CD4-positive, alpha-beta T cell treated with Interleukin-15 for 1 hour (primary cell): ENCODE measurements at regions not wholly inside any gene's neighbourhood (a gene's known extent, or its start where the extent isn't known, plus 50 kb on each side); places are given as distances from the start of the nearest gene placed in this dataset.
"Not testable (repeated sequence)": the region's sequence is repeated elsewhere in the genome, so short reads cannot be mapped to it uniquely, and the experiment has no call there.

ENCODE experiments used
- DNase-seq: peaks from one replicate; pipeline ENCODE4 v3.0.0-alpha.2; 2020

DNA sequence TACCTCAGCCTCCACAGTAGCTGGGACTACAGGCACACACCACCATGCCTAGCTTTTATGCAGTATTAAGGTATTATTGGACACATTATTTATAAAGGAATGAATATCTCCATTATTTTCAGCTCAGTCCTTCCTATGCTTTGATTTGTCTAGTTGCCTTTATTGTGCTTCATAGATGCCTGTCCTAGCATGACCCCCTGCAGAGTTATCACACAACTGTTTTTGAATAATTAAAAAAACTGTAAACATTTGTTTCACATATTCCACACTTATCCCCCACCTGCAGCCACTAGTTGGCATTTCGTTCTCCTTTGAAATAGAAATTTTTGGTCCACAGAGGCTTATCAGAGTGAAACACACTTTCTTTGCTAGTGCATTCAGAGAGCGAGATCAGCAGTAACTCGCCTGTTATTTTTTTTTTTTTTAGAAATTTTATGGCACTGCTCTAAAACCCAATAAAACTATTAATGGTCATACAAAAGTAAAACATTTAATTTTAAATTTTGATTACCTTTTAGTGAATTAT lies 151.8 kb upstream of the RASA1 start:
- DNase-seq, result no peak

GRCh38 chr5:87116825-87117512 lies 150.7 kb upstream of the RASA1 start:
- DNase-seq, result no peak

DNA sequence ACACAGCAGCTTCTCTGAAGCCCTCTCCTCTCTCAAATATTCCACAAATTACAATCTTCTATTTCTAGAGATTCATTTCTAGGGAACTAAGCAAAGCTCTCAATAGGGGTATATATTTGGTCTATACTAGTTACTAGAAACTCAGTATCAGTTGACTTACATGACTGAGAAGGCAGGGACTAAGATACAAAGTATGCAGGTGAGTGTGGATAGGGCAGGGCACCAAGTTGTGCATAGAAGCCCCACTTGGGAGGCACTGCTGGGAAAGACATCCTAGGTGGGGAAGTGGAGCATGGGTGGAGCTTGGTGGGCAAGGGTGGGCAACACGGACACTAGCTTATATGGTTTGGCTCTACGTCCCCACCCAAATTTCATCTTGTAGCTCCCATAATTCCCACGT lies 148.1 kb upstream of the RASA1 start:
- DNase-seq, result no peak

DNA sequence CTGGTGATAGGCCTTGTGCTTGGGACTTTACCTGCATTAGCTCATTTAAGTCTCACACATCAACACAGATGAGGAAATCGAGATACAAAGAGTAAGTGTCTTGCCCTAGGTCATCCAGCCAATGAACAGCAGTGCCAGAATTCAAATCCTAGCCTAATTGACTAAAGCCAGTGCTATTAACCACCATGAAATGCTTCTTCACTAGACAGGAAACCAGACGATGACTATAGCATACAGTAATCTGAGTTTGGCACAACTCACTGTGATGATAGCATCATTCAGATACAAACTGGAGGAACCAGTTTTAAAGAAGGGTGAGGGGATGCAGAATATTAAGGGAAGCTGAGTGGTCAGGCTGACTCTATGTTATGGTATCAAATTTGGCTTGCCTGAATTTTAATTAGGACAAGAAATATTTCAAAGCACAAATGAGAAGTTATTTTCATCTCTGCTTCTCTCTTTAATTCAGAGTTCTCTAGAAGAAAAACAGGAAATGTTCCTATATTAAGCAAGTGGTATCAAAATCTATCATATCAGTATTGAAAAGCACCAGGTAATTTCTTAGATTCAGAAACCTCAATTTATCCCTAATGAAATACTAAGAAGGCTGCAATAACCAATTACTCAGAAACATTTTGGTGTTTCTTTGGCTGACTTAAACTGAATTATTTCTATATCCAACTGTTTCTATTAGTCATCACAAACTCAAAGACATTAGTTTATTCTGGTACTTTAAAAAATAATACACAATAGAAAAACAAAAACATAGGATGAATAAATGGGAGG lies 147.0 kb upstream of the RASA1 start:
- DNase-seq, result no peak

- peak; percentile 29 for DNase-seq
Measured at GRCh38 chr5:87121304-87122150, 146.2 kb upstream of the RASA1 start.

DNA sequence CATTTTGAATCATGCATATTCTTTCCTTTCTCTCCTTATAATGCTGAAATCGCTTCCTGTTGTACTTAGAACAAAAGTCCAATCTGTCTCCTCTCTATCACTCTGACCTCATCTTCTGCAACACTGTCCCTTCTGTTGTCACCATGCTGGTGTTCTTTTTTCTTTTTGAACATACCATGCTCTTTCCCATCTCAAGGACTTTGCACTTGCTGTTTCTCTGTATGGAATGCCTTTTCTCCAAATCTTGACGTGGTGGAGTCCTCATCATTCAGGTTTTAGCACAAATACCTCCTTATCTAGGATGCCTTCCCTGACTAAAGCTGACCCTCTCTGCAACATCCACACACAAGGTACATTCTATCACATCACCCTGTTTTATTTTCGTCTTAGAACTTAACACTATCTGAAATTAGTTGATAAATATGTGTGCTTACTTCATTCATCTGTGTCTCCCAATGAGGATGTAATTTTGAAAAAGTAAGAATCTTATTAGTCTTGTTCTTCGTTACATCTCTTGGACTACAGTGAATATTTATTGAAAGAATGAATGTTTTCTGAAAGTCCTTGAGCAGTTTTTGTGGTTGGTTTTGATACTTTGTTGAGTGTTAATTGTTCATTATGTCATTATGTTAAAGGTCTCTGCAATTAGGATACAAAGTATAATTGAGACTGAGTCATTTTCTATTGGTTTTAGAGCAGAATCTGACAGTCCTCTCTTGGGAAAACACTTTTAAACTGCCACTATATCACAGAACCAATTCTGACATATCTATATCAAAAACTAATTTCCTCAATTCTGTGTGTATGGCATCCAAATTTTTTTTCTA lies 145.3 kb upstream of the RASA1 start:
- no peak for DNase-seq

- DNase-seq, result no peak
Measured at GRCh38 chr5:87125766-87126165, 141.9 kb upstream of the RASA1 start.

DNA sequence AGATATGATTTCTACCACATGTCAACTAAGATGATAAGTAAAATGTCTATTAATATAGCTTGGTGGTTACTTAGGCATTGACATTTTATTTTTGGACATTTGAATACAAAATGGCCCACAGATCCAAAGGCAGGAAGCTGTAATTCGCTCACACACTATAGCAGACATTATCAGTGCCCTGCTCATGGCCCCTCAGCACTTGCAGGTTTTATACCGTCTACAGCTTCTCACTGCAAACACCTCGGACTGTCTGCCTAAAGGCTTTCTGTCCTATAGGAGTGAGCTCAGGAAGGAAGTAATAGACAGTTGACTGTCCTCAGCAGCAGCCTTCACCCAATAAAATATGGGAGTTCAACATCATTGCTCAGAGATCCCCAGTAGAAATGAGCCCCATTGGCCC lies 140.8 kb upstream of the RASA1 start:
- no peak for DNase-seq

DNA sequence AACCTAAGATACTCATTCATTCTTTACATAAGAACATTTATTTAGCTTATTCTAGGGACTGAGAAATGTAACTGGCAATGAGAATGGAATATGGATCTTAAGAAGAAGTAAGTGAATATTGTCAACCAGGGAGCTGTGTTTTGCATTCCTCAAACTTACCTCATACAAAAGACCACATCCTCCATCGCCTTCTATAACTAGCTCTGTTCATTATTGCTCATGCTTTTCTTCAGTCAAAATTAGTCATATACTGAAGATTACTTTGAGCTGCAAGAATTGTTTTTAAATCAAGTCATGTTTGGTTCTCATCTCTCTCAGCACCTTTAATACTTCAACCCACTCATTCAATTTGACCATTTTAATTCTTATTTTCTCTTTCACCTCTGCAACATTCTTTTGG lies 140.3 kb upstream of the RASA1 start:
- DNase-seq, result no peak

DNA sequence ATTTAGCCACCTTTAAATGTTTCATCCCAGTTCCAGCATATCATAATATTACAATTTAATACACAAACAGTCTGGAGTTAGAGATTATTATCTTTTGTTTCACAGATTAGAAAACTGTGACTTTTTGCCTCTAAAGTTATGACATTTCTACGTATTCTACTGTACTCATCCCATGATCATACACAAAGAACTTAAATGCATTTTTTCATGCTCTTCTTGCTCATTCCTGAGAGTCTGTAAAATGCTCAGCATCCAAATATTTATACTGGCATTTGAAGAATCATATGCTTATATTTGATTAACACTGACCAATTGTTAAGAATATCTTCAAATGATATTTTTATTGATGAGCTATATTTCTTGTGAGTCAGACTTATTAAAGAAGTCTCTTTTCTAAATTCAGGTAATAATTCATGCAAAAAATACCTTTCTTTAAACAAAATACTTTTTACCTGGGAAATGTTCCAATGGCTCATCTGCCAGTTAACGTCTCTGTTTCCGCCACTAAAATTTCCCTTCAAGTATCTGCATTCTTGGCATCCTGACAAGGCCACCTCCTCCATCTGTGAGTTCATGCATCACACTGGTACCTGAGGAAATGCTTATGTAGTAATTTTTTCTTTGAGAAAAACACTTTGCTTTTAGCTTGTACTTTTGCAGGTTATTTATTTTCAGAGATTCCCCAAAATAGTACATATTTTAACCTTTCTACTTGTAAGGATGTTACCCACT lies 139.6 kb upstream of the RASA1 start:
- no peak for DNase-seq

DNA sequence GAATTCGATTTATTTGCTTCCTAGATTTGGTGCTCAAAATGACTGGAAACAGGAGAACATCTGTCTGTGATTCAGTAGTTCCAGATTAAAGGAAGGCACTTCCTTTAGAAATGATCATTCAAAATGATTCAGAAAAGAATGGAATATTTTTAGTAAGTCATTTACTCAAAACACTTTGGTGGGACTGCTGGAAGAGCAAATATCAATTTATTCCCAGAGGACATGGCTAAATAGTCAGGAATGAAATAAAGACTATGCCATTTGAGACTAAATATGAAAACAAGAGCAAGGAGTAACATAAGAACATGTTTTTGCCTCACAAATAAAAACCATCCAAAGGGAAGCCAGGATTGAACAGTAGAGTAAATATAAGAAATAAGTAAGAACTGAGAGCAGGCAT lies 138.6 kb upstream of the RASA1 start:
- DNase-seq, result no peak

GRCh38 chr5:87132696-87133095 lies 135.0 kb upstream of the RASA1 start:
- no peak for DNase-seq

DNA sequence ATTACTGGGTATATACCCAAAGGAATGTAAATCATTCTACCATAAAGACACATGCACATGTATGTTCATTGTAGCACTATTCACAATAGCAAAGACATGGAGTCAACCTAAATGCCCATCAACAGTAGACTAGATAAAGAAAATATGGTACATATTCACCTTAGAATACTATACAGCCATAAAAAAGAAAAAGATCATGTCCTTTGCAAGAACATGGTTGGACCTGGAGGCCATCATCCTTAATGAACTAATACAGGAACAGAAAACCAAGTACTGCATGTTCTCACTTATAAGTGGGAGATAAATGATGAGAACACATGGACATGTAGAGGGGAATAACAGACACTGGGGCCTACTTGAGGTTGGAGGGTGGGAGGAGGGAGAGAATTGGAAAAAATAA lies 133.2 kb upstream of the RASA1 start:
- DNase-seq, result not testable (repeated sequence)

- DNase-seq, result no peak
Measured at GRCh38 chr5:87136096-87136495, 131.6 kb upstream of the RASA1 start.

- no peak for DNase-seq
Measured at GRCh38 chr5:87136733-87137132, 130.9 kb upstream of the RASA1 start.

GRCh38 chr5:87137283-87137682 lies 130.4 kb upstream of the RASA1 start:
- no peak for DNase-seq

DNA sequence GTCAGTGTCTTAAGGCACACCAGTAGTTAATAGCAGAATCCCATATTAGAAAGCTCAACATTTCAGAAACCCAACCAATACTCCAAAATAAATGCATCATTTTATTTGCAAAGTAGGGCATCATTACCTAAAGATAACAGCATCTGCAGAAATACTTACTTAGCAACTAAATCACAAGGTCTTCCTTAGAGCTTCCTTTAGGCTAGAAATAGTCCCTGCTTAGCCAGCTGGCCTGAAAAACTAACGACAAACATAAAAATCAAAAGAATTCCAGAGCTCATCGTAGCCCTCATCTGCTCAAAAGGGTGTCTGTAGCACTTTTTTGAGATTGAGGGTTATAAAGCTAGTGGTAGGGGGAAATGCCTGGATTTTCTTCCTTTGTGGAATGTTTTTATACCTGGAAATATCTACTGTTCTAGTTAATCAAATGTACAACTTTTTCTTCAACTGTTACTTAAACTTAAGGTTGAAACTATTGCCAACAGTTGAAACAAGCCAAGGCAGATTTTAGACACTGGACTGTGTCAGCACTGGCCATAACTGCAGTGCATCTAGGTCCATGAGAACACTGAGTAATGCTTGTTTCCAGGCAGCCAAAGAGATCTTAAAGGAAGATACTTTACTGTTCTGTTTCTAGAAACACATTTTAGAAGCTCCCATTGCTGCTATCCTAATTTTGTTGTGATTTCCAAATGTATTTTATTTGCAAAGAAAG lies 129.4 kb upstream of the RASA1 start:
- no peak for DNase-seq

GRCh38 chr5:87139795-87140194 lies 127.9 kb upstream of the RASA1 start:
- DNase-seq, result no peak

- DNase-seq, result no peak
Measured at GRCh38 chr5:87141544-87141943, 126.1 kb upstream of the RASA1 start.

GRCh38 chr5:87145853-87146252 lies 121.8 kb upstream of the RASA1 start:
- not testable (repeated sequence) for DNase-seq

- no peak for DNase-seq
Measured at GRCh38 chr5:87147441-87147840, 120.2 kb upstream of the RASA1 start.
